OCI-LY3 (cell line): ENCODE measurements at regions not wholly inside any gene's neighbourhood (a gene's known extent, or its start where the extent isn't known, plus 50 kb on each side); places are given as distances from the start of the nearest gene placed in this dataset.

Source experiments
- EZH2phosphoT487 ChIP-seq: fragments of 200-600 bp; shearing (Covaris generic); IDR thresholded peaks from 2 replicates; pipeline ENCODE4 v1.6.1; 2018; ENCODE audit warnings: antibody characterized with exemption, mixed run types, low read depth
- TF ChIP-seq, protein P1 (sequence below): fragments of 200-600, 300-600 bp; sonication (generic); IDR thresholded peaks from 2 replicates; pipeline ENCODE4 v1.5.1; 2014; ENCODE audit warnings: antibody characterized with exemption, low read length, low read depth

DNA sequence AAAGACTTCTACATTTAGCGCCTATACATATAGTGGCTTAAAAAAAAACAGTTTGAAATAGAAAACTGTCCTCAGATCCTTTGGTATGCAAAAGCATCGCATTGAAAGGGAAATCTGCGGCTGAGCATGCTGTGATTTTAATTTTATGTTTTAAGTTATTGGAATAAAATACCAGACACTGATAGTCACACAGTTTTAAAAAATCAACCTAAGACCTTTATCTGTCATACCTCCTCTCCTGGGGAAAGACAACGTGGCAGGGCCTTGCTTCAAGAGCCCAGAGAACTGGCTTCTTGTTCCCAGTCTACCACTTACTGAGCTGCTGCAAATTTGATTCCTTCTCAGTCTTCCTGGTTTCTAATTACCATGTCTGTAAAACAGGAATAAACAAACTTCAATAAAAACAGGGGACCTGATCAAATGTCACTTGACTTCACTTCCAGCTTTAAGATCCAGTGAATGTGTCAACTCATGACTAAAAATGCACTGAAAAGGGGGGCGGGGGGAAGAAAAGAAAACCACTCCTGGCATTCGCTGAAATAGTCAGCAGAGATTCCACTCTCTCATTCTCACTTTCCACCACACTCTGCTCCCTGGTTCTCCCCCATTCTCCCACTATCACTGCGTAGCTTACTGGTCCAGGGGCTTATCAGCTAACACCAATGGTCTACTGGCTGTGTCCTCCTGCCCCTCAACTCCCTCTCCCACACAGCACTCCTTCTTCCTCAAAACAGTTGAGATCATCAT lies 494.7 kb upstream of the MARCKS start:
- TF ChIP-seq, protein P1, sequence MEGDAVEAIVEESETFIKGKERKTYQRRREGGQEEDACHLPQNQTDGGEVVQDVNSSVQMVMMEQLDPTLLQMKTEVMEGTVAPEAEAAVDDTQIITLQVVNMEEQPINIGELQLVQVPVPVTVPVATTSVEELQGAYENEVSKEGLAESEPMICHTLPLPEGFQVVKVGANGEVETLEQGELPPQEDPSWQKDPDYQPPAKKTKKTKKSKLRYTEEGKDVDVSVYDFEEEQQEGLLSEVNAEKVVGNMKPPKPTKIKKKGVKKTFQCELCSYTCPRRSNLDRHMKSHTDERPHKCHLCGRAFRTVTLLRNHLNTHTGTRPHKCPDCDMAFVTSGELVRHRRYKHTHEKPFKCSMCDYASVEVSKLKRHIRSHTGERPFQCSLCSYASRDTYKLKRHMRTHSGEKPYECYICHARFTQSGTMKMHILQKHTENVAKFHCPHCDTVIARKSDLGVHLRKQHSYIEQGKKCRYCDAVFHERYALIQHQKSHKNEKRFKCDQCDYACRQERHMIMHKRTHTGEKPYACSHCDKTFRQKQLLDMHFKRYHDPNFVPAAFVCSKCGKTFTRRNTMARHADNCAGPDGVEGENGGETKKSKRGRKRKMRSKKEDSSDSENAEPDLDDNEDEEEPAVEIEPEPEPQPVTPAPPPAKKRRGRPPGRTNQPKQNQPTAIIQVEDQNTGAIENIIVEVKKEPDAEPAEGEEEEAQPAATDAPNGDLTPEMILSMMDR: no peak
- no peak for TF ChIP-seq EZH2phosphoT487
